HCT116 (cell line): ENCODE measurements at regions not wholly inside any gene's neighbourhood (a gene's known extent, or its start where the extent isn't known, plus 50 kb on each side); places are given as distances from the start of the nearest gene placed in this dataset.

Experiments used
- ATAC-seq: fragments of 200-7000 bp; cut with Tn5 transposase; 2 replicates; pipeline ENCODE4 v1.9.1; 2020; ENCODE audit warnings: mild to moderate bottlenecking, moderate library complexity
- BruUV-seq: library from RNA; stranded (reverse); fragments of 400-500 nt; replicated peaks from 2 replicates; lab custom pipeline; 2021; lab: Mats Ljungman, UMichigan
- CTCF ChIA-PET: fragments of 300-600 bp; sonication (Branson Sonifier 250); formaldehyde crosslinking; loops from one replicate; lab custom pipeline; 2021; ENCODE audit warnings: antibody characterized with exemption; lab: Charles Lee
- POLR2A ChIA-PET: fragments of 300-600, 350-600 bp; sonication (Branson Sonifier 250); formaldehyde crosslinking; loops from one replicate; lab custom pipeline; 2021; ENCODE audit warnings: antibody characterized with exemption; lab: Charles Lee
- RAD21 ChIA-PET, 2 experiments: fragments of 300-600 bp; sonication (Branson Sonifier 250); formaldehyde crosslinking; loops; one replicate each; lab custom pipeline; 2023; ENCODE audit warnings: low total read pairs in 2 of 2; ENCODE audit not compliant: uncharacterized antibody in 2 of 2, unreplicated experiment in 2 of 2, low non-redundant PET in 1 of 2; lab: Charles Lee
- DNase-seq: peaks from one replicate; pipeline ENCODE4 v3.0.0-alpha.2; 2010; ENCODE audit warnings: low read depth, low spot score
- H2AFZ ChIP-seq: fragments of 200-600 bp; shearing (Covaris generic), sonication (generic); 2 replicates; pipeline ENCODE4 v1.6.1; 2017; ENCODE audit warnings: low read depth, mixed run types, mixed read lengths, antibody characterized with exemption, low read length; ENCODE audit not compliant: poor library complexity, severe bottlenecking
- H3K27ac ChIP-seq: 2 replicates; pipeline ENCODE4 v1.5.1; 2012; ENCODE audit warnings: low read depth, low read length
- H3K27me3 ChIP-seq: fragments of 200-600 bp; sonication (generic); 2 replicates; pipeline ENCODE4 v1.6.1; 2016; ENCODE audit warnings: mixed run types, low read length, mixed read lengths; ENCODE audit not compliant: insufficient read depth
- H3K36me3 ChIP-seq, 2 experiments: fragments of 200-500 bp in 1 of 2; fragments of 200-600 bp in 1 of 2; sonication (Bioruptor generic) in 1 of 2; sonication (generic) in 1 of 2; 2 replicates each; pipeline versions ENCODE4 v1.5.1 to v1.6.1; 2014 to 2016; ENCODE audit warnings: low read length in 2 of 2, inconsistent platforms in 1 of 2, mixed read lengths in 1 of 2, mixed run types in 1 of 2; ENCODE audit not compliant: insufficient read depth in 2 of 2, control insufficient read depth in 1 of 2
- H3K4me1 ChIP-seq, 2 experiments: fragments of 200-600 bp in 1 of 2; sonication (generic) in 1 of 2; 2 replicates each; pipeline versions ENCODE4 v1.5.1 to v1.6.1; 2012 to 2017; ENCODE audit warnings: low read length in 2 of 2, inconsistent platforms in 1 of 2, mild to moderate bottlenecking in 1 of 2, mixed read lengths in 1 of 2, mixed run types in 1 of 2, moderate library complexity in 1 of 2; ENCODE audit not compliant: insufficient read depth in 2 of 2, control insufficient read depth in 1 of 2
- H3K4me2 ChIP-seq: fragments of 200-600 bp; sonication (generic); 2 replicates; pipeline ENCODE4 v1.6.1; 2017; ENCODE audit warnings: mixed run types, low read length, mixed read lengths
- H3K4me3 ChIP-seq, 2 experiments: fragments of 200-600 bp in 1 of 2; sonication (generic) in 1 of 2; replicated peaks in 1 of 2; 2 replicates each; pipeline ENCODE4 v1.5.1; 2011 to 2016; ENCODE audit warnings: low read length in 2 of 2, control low read depth in 1 of 2, low read depth in 1 of 2, mild to moderate bottlenecking in 1 of 2, mixed read lengths in 1 of 2, mixed run types in 1 of 2
- H3K79me2 ChIP-seq: fragments of 200-600 bp; sonication (generic); 2 replicates; pipeline ENCODE4 v1.6.1; 2017; ENCODE audit warnings: mild to moderate bottlenecking, mixed run types, low read length, moderate library complexity, mixed read lengths; ENCODE audit not compliant: insufficient read depth
- H3K9ac ChIP-seq: fragments of 200-600 bp; sonication (generic); 2 replicates; pipeline ENCODE4 v1.6.1; 2016; ENCODE audit warnings: low read length, mixed read lengths
- H3K9me2 ChIP-seq: fragments of 200-600 bp; sonication (generic), shearing (Covaris generic); 2 replicates; pipeline ENCODE4 v1.6.1; 2017; ENCODE audit warnings: mixed run types, mild to moderate bottlenecking, moderate library complexity; ENCODE audit not compliant: insufficient read depth
- H3K9me3 ChIP-seq, 2 experiments: fragments of 200-500 bp in 1 of 2; fragments of 200-600 bp in 1 of 2; sonication (Bioruptor generic) in 1 of 2; sonication (generic) in 1 of 2; 2 replicates each; pipeline ENCODE4 v1.6.1; 2014 to 2017; ENCODE audit warnings: low read length in 2 of 2, mixed read lengths in 2 of 2, inconsistent platforms in 1 of 2, low read depth in 1 of 2, mild to moderate bottlenecking in 1 of 2, mixed run types in 1 of 2, moderate library complexity in 1 of 2; ENCODE audit not compliant: control insufficient read depth in 1 of 2, insufficient read depth in 1 of 2
- H4K20me1 ChIP-seq: fragments of 200-600 bp; sonication (generic), shearing (Covaris generic); 2 replicates; pipeline ENCODE4 v1.6.1; 2017; ENCODE audit warnings: mixed run types, mild to moderate bottlenecking, moderate library complexity; ENCODE audit not compliant: insufficient read depth
- CEBPB ChIP-seq: IDR thresholded peaks from 2 replicates; pipeline ENCODE4 v1.6.1; 2012; ENCODE audit warnings: low read depth
- EGR1 ChIP-seq: IDR thresholded peaks from 2 replicates; pipeline ENCODE4 v1.6.1; 2012; ENCODE audit warnings: low read depth
- POLR2A ChIP-seq: IDR thresholded peaks from 2 replicates; pipeline ENCODE4 v1.7.0; 2011; ENCODE audit warnings: borderline replicate concordance; ENCODE audit not compliant: insufficient read depth, insufficient read length; ENCODE audit errors: extremely low read depth
- SIN3A ChIP-seq: IDR thresholded peaks from 2 replicates; pipeline ENCODE4 v1.6.1; 2012; ENCODE audit warnings: low read depth
- SP1 ChIP-seq: IDR thresholded peaks from 2 replicates; pipeline ENCODE4 v1.6.1; 2012; ENCODE audit warnings: low read depth
- TCF7L2 ChIP-seq: IDR thresholded peaks from 2 replicates; pipeline ENCODE4 v1.7.0; 2011; ENCODE audit warnings: borderline replicate concordance, inconsistent platforms; ENCODE audit not compliant: insufficient read depth, insufficient read length; ENCODE audit errors: extremely low read depth
- intact Hi-C: fragments of 100-400 bp; cut with micrococcal nuclease; formaldehyde crosslinking; loops from 2 replicates; pipeline ENCODE4 v1.10.0; 2022
- TF ChIP-seq, protein P1 (sequence below): IDR thresholded peaks from 2 replicates; pipeline ENCODE4 v1.6.1; 2012
- TF ChIP-seq, protein P2 (sequence below): IDR thresholded peaks from 2 replicates; pipeline ENCODE4 v1.6.1; 2011; ENCODE audit warnings: mild to moderate bottlenecking, low read length, moderate library complexity; ENCODE audit not compliant: insufficient replicate concordance; ENCODE audit errors: extremely low read depth

DNA sequence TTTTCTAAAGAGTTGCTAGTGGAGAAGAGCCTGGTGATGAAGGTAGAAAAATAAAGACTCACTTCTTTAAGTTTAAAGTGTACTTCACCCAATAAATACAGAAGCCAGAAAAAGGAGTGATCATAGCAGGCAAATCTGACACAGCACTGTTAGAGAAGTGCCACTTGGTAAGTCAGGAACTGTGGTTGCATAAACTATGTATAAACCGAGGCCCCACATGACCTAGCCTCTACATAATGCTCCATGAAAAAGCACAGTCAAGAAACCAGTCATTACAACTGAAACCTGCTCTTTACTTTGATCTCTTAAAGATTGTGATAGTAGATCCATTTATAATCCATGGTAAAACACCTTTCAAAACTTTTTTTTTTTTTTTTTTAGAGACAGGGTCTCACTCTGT lies 172.1 kb upstream of the PHYHIPL start:
- Histone ChIP-seq H4K20me1 (no peaks in the 10 kb centered on the region; the same call in 1 of the 2 replicates), H3K9me2 (no peaks in the 10 kb centered on the region), H3K4me1 (no peaks in the 10 kb centered on the region), H2AFZ (no peak overlapping the region), H3K9me3 (no peaks in the 10 kb centered on the region), H3K9ac (no peak overlapping the region)
- RAD21 ChIA-PET, result no interaction called here
- CTCF ChIA-PET, result no interaction called here
- no peak for TF ChIP-seq SP1
- TF ChIP-seq, protein P1, sequence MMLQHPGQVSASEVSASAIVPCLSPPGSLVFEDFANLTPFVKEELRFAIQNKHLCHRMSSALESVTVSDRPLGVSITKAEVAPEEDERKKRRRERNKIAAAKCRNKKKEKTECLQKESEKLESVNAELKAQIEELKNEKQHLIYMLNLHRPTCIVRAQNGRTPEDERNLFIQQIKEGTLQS, result no peak
- TF ChIP-seq EGR1, result no peak
- TF ChIP-seq POLR2A, result no peak
- no peak for TF ChIP-seq SIN3A
- TF ChIP-seq CEBPB, result no peak
- no peak for TF ChIP-seq TCF7L2
- TF ChIP-seq, protein P2, sequence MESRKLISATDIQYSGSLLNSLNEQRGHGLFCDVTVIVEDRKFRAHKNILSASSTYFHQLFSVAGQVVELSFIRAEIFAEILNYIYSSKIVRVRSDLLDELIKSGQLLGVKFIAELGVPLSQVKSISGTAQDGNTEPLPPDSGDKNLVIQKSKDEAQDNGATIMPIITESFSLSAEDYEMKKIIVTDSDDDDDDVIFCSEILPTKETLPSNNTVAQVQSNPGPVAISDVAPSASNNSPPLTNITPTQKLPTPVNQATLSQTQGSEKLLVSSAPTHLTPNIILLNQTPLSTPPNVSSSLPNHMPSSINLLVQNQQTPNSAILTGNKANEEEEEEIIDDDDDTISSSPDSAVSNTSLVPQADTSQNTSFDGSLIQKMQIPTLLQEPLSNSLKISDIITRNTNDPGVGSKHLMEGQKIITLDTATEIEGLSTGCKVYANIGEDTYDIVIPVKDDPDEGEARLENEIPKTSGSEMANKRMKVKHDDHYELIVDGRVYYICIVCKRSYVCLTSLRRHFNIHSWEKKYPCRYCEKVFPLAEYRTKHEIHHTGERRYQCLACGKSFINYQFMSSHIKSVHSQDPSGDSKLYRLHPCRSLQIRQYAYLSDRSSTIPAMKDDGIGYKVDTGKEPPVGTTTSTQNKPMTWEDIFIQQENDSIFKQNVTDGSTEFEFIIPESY, result no peak
- TF ChIP-seq, all 23 proteins: peak for 0
- intact Hi-C loops, result no loop called here
- Histone ChIP-seq H3K36me3 (no peaks in the 10 kb centered on the region), H3K27me3 (no peaks in the 10 kb centered on the region), H3K27ac (no peak overlapping the region), H3K4me2 (no peak overlapping the region), H3K79me2 (no peaks in the 10 kb centered on the region), H3K4me3 (no peak overlapping the region)
- no peak for DNase-seq
- POLR2A ChIA-PET, result no interaction called here
- BruUV-seq, result no TSS peak
- no peak for ATAC-seq
